ENCODE measurements at regions not wholly inside any gene's neighbourhood (a gene's known extent, or its start where the extent isn't known, plus 50 kb on each side); places are given as distances from the start of the nearest gene placed in this dataset.
A peak's percentile ranks its signal among the peaks of the same experiment; 100 is the strongest.

GRCh38 chr12:111102102-111102739, 181.8 kb upstream of the MYL2 start:
- DNase-seq: peak in 1 of 2 experiments; percentile 9

GRCh38 chr12:111101003-111101402, 180.6 kb upstream of the MYL2 start:
- no peak for DNase-seq

- no peak for DNase-seq
Measured at GRCh38 chr12:111100554-111100953, 180.2 kb upstream of the MYL2 start.

GRCh38 chr12:111100003-111100402, 179.6 kb upstream of the MYL2 start:
- no peak for DNase-seq

- no peak for DNase-seq
Measured at GRCh38 chr12:111099186-111099585, 178.8 kb upstream of the MYL2 start.

GRCh38 chr12:111094157-111095010, 174.0 kb upstream of the MYL2 start:
- DNase-seq: no peak

GRCh38 chr12:111093428-111094142, 173.2 kb upstream of the MYL2 start:
- DNase-seq: no peak

- no peak for DNase-seq
Measured at GRCh38 chr12:111091051-111091450, 170.7 kb upstream of the MYL2 start.

- no peak for DNase-seq
Measured at GRCh38 chr12:111089616-111090015, 169.2 kb upstream of the MYL2 start.

- DNase-seq: no peak
Measured at GRCh38 chr12:111088409-111088808, 168.0 kb upstream of the MYL2 start.

- DNase-seq: no peak
Measured at GRCh38 chr12:111086947-111087700, 166.7 kb upstream of the MYL2 start.

GRCh38 chr12:111085096-111085495, 164.7 kb upstream of the MYL2 start:
- no peak for DNase-seq

- DNase-seq: no peak
Measured at GRCh38 chr12:111084605-111085004, 164.2 kb upstream of the MYL2 start.

GRCh38 chr12:111084158-111084557, 163.8 kb upstream of the MYL2 start:
- peak; percentile 30 to 61 for DNase-seq

- DNase-seq: no peak
Measured at GRCh38 chr12:111081600-111081999, 161.2 kb upstream of the MYL2 start.

- no peak for DNase-seq
Measured at GRCh38 chr12:111078731-111079130, 158.4 kb upstream of the MYL2 start.

GRCh38 chr12:111076611-111077451, 156.5 kb upstream of the MYL2 start:
- DNase-seq: no peak

GRCh38 chr12:111076199-111076598, 155.8 kb upstream of the MYL2 start:
- DNase-seq: no peak

- no peak for DNase-seq
Measured at GRCh38 chr12:111074965-111075364, 154.6 kb upstream of the MYL2 start.

- DNase-seq: no peak
Measured at GRCh38 chr12:111074559-111074958, 154.2 kb upstream of the MYL2 start.

GRCh38 chr12:111073370-111073769, 153.0 kb upstream of the MYL2 start:
- no peak for DNase-seq

GRCh38 chr12:111072299-111072698, 151.9 kb upstream of the MYL2 start:
- DNase-seq: no peak

Measured in NCI-H524 (cell line).